Stomach (tissue), 4 donors: ENCODE measurements at regions not wholly inside any gene's neighbourhood (a gene's known extent, or its start where the extent isn't known, plus 50 kb on each side); places are given as distances from the start of the nearest gene placed in this dataset.

Experiments used
- CTCF ChIP-seq, 7 experiments: fragments of 450-650 bp in 4 of 7; fragments of 200-600 bp in 3 of 7; sonication (generic) in 3 of 7; IDR thresholded peaks; one replicate each; pipeline ENCODE4 v1.5.1; 2016 to 2019; ENCODE audit warnings: antibody characterized with exemption in 7 of 7, control low read depth in 2 of 7, mild to moderate bottlenecking in 1 of 7
- POLR2A ChIP-seq, 4 donors: fragments of 450-650 bp; IDR thresholded peaks; one replicate each; pipeline ENCODE4 v1.6.1; 2016; ENCODE audit warnings: antibody characterized with exemption in 4 of 4, control low read depth in 2 of 4, mild to moderate bottlenecking in 1 of 4, moderate library complexity in 1 of 4
- POLR2AphosphoS5 ChIP-seq, 3 donors: sonication (generic); formaldehyde crosslinking; IDR thresholded peaks; one replicate each; pipeline ENCODE4 v1.6.1; 2016; ENCODE audit warnings: antibody characterized with exemption in 3 of 3

DNA sequence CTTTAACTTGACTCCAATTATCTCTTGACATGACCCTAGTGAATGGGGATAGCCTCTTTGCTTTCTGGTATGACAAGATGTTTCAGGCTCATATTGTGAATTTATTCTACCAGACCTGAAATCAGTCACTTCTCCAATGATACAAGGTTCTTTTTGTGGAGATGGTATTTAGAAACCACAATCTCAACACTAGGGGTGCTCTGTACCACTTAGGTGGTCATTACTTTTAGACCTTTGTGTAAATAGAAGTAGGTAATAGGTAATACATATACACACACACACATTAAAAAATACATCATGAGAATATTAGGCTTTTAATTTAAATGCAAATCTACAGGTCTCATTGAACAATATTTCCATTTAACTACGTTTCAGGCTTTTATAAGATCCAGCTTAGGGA is 199.0 kb upstream of the RHOBTB1 start:
- no peak for TF ChIP-seq CTCF (IDR thresholded peaks at IDR 0.05)
- no peak for TF ChIP-seq POLR2A (IDR thresholded peaks at IDR 0.05)
- no peak for TF ChIP-seq POLR2AphosphoS5 (IDR thresholded peaks at IDR 0.05)
